Cardiac fibroblast (primary cell): ENCODE measurements at regions not wholly inside any gene's neighbourhood (a gene's known extent, or its start where the extent isn't known, plus 50 kb on each side); places are given as distances from the start of the nearest gene placed in this dataset.

Experiments
- DNase-seq, 2 donors: peaks; one replicate each; pipeline versions ENCODE4 v3.0.0 to v3.0.0-alpha.2; 2010; ENCODE audit warnings: low read depth in 2 of 2
- H3K4me3 ChIP-seq, 2 donors: replicated peaks in 1 of 2; 1 replicate in 1 of 2; 2 replicates in 1 of 2; pipeline ENCODE4 v1.5.1; 2011; ENCODE audit warnings: low read depth in 2 of 2, low read length in 2 of 2, mild to moderate bottlenecking in 2 of 2, moderate library complexity in 1 of 2
- TF ChIP-seq, protein P1 (sequence below): IDR thresholded peaks from one replicate; pipeline ENCODE4 v1.5.1; 2011; ENCODE audit warnings: low read depth, mild to moderate bottlenecking, low read length, inconsistent platforms

DNA sequence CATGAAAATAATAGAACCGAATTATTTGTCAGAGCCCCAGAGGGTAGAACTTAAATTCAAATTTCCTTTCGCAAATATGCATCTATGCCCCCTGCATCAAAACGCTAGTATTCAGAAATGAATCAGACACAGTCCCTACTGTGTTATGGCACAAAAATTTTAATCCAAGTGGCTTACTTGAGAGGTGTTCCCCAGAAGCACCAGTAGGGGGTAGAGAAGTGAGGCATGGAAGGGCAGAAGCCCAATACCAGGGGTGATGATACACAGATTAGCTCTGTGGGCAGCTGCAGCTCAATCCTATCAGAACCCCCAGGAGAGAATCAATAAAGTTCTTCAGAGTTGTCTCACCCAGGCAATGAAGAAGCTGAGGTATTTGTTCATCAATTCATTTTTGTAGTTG lies 342.2 kb downstream of the OMA1 start:
- DNase-seq, result no peak
- H3K4me3 ChIP-seq, result no peak overlapping the region
- TF ChIP-seq, protein P1, sequence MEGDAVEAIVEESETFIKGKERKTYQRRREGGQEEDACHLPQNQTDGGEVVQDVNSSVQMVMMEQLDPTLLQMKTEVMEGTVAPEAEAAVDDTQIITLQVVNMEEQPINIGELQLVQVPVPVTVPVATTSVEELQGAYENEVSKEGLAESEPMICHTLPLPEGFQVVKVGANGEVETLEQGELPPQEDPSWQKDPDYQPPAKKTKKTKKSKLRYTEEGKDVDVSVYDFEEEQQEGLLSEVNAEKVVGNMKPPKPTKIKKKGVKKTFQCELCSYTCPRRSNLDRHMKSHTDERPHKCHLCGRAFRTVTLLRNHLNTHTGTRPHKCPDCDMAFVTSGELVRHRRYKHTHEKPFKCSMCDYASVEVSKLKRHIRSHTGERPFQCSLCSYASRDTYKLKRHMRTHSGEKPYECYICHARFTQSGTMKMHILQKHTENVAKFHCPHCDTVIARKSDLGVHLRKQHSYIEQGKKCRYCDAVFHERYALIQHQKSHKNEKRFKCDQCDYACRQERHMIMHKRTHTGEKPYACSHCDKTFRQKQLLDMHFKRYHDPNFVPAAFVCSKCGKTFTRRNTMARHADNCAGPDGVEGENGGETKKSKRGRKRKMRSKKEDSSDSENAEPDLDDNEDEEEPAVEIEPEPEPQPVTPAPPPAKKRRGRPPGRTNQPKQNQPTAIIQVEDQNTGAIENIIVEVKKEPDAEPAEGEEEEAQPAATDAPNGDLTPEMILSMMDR, result no peak

- no peak for DNase-seq
- TF ChIP-seq, protein P1, result no peak
- no peak overlapping the region for H3K4me3 ChIP-seq
Observed at GRCh38 chr1:58201492-58202106, 344.9 kb downstream of the OMA1 start.

- no peak overlapping the region for H3K4me3 ChIP-seq
- DNase-seq, result no peak
- TF ChIP-seq, protein P1, result no peak
Observed at GRCh38 chr1:58200437-58200836, 346.1 kb downstream of the OMA1 start.

DNA sequence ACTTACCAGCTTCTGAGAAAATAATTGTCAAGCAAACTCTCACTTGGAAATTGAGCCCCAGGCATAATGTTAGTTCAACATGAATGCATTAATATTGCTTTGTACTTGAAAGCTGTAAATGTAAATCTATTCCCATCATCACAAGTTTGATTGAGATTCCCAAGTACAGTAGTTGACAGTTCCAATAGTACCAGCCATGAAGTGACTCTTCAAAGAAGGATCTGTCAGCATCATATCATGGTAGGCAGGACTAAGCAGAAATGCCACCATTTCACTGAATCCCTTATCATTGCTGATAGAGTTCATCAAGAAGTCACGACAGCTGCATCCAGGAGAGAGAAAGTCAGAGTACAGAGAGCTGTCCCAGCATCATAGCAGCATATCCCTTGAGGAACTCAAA lies 348.7 kb downstream of the OMA1 start:
- TF ChIP-seq, protein P1, result no peak
- H3K4me3 ChIP-seq, result no peak overlapping the region
- no peak for DNase-seq

GRCh38 chr1:58190267-58190988 lies 356.1 kb downstream of the OMA1 start:
- TF ChIP-seq, protein P1, result no peak
- no peak for DNase-seq

GRCh38 chr1:58189453-58189852 lies 357.1 kb downstream of the OMA1 start:
- no peak for DNase-seq
- TF ChIP-seq, protein P1, result no peak
- no peak overlapping the region for H3K4me3 ChIP-seq

More at GRCh38 chr1:58190267-58190988, 356.1 kb downstream of the OMA1 start:
- no peak overlapping the region for H3K4me3 ChIP-seq

DNA sequence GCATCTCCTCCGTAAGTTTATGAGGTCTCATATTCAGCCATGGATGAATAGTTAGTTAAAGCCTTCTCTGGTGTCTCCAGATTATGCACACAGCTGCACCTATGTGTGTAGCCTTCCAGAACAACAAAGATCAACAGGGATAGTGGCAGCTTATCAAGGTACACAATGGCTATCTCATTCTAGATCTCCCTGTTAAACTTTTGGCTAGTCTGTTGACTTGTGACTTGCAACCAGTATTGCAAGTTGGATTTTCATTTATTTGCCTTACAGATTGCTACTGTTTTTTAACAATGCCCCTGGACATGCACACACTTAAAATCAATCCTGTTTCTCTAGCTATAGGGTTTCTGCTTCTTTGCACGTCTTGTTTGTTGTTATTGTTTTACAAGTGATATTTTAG lies 363.2 kb downstream of the OMA1 start:
- TF ChIP-seq, protein P1, result no peak
- H3K4me3 ChIP-seq, result no peak overlapping the region
- no peak for DNase-seq
